ENCODE measurements at regions not wholly inside any gene's neighbourhood (a gene's known extent, or its start where the extent isn't known, plus 50 kb on each side); places are given as distances from the start of the nearest gene placed in this dataset.

DNA sequence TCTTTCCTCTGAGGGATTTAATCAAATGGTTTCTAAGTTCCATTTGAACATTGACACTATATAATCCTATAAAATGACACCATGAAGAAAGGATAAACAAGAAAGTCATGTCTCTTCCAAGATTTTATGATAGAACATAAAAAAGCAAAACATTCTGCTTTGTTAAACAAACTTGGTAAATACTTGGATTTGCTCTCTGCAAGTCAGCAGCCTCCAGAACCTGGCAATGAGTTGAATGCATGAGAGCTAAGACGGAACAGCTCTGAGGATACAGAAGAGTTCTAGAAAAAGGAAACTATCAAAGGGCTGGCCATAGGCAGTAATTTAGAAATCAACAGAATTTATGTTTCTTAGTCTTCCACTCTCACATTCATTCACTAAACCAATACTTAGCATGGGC is 656.0 kb upstream of the ID4 start:
- 55% methylated on average over 1 of the region's 1 CpG for WGBS (ENCODE audit: low lambda C conversion rate)
- no peak overlapping the region for H3K4me2 ChIP-seq
- no peaks in the 10 kb centered on the region for H3K4me1 ChIP-seq (ENCODE audit: control insufficient read depth in 1 of 2, insufficient read depth in 2 of 2, low read depth in 1 of 2, low read length in 1 of 2)
- no peak overlapping the region for H3K27ac ChIP-seq (ENCODE audit: low read depth in 2 of 2, low read length in 1 of 2)
- no peaks in the 10 kb centered on the region for H3F3A ChIP-seq (replicated peaks; ENCODE audit: insufficient read depth)
- TF ChIP-seq FOXM1 (IDR thresholded peaks at IDR 0.05; ENCODE audit: low read depth) (no peak), GABPA (IDR thresholded peaks at IDR 0.05; ENCODE audit: low read depth) (no peak), RAD21 (IDR thresholded peaks at IDR 0.05; ENCODE audit: low read length) (no peak), SIN3A (IDR thresholded peaks at IDR 0.05; ENCODE audit: borderline replicate concordance, low read depth, low read length) (no peak), TCF12 (IDR thresholded peaks at IDR 0.05) (no peak), NRF1 (IDR thresholded peaks at IDR 0.05; ENCODE audit: low read depth, low read length) (no peak), TEAD4 (IDR thresholded peaks at IDR 0.05; ENCODE audit: borderline replicate concordance, insufficient read depth) (no peak), RCOR1 (IDR thresholded peaks at IDR 0.05; ENCODE audit: low read length) (no peak), FOSL2 (IDR thresholded peaks at IDR 0.05; ENCODE audit: borderline replicate concordance, low read depth) (no peak), MEF2A (IDR thresholded peaks at IDR 0.05; ENCODE audit: borderline replicate concordance, low read depth) (no peak), CHD2 (IDR thresholded peaks at IDR 0.05; ENCODE audit: low read length, partially characterized antibody) (no peak), EZH2phosphoT487 (IDR thresholded peaks at IDR 0.05; ENCODE audit: borderline replicate concordance, low read depth) (no peak), YY1 (IDR thresholded peaks at IDR 0.05; ENCODE audit: low read depth) (no peak)
- TF ChIP-seq, protein P1, sequence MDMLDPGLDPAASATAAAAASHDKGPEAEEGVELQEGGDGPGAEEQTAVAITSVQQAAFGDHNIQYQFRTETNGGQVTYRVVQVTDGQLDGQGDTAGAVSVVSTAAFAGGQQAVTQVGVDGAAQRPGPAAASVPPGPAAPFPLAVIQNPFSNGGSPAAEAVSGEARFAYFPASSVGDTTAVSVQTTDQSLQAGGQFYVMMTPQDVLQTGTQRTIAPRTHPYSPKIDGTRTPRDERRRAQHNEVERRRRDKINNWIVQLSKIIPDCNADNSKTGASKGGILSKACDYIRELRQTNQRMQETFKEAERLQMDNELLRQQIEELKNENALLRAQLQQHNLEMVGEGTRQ (IDR thresholded peaks at IDR 0.05; ENCODE audit: borderline replicate concordance, low read depth, low read length): no peak
- TF ChIP-seq, protein P2, sequence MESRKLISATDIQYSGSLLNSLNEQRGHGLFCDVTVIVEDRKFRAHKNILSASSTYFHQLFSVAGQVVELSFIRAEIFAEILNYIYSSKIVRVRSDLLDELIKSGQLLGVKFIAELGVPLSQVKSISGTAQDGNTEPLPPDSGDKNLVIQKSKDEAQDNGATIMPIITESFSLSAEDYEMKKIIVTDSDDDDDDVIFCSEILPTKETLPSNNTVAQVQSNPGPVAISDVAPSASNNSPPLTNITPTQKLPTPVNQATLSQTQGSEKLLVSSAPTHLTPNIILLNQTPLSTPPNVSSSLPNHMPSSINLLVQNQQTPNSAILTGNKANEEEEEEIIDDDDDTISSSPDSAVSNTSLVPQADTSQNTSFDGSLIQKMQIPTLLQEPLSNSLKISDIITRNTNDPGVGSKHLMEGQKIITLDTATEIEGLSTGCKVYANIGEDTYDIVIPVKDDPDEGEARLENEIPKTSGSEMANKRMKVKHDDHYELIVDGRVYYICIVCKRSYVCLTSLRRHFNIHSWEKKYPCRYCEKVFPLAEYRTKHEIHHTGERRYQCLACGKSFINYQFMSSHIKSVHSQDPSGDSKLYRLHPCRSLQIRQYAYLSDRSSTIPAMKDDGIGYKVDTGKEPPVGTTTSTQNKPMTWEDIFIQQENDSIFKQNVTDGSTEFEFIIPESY (IDR thresholded peaks at IDR 0.05; ENCODE audit: borderline replicate concordance, low read depth): no peak
- TF ChIP-seq, protein P3, sequence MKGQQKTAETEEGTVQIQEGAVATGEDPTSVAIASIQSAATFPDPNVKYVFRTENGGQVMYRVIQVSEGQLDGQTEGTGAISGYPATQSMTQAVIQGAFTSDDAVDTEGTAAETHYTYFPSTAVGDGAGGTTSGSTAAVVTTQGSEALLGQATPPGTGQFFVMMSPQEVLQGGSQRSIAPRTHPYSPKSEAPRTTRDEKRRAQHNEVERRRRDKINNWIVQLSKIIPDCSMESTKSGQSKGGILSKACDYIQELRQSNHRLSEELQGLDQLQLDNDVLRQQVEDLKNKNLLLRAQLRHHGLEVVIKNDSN (IDR thresholded peaks at IDR 0.05; ENCODE audit: borderline replicate concordance, low read depth): no peak
- TF ChIP-seq, protein P4, sequence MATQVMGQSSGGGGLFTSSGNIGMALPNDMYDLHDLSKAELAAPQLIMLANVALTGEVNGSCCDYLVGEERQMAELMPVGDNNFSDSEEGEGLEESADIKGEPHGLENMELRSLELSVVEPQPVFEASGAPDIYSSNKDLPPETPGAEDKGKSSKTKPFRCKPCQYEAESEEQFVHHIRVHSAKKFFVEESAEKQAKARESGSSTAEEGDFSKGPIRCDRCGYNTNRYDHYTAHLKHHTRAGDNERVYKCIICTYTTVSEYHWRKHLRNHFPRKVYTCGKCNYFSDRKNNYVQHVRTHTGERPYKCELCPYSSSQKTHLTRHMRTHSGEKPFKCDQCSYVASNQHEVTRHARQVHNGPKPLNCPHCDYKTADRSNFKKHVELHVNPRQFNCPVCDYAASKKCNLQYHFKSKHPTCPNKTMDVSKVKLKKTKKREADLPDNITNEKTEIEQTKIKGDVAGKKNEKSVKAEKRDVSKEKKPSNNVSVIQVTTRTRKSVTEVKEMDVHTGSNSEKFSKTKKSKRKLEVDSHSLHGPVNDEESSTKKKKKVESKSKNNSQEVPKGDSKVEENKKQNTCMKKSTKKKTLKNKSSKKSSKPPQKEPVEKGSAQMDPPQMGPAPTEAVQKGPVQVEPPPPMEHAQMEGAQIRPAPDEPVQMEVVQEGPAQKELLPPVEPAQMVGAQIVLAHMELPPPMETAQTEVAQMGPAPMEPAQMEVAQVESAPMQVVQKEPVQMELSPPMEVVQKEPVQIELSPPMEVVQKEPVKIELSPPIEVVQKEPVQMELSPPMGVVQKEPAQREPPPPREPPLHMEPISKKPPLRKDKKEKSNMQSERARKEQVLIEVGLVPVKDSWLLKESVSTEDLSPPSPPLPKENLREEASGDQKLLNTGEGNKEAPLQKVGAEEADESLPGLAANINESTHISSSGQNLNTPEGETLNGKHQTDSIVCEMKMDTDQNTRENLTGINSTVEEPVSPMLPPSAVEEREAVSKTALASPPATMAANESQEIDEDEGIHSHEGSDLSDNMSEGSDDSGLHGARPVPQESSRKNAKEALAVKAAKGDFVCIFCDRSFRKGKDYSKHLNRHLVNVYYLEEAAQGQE (IDR thresholded peaks at IDR 0.05; ENCODE audit: low read depth, low read length): no peak
- TF ChIP-seq, protein P5, sequence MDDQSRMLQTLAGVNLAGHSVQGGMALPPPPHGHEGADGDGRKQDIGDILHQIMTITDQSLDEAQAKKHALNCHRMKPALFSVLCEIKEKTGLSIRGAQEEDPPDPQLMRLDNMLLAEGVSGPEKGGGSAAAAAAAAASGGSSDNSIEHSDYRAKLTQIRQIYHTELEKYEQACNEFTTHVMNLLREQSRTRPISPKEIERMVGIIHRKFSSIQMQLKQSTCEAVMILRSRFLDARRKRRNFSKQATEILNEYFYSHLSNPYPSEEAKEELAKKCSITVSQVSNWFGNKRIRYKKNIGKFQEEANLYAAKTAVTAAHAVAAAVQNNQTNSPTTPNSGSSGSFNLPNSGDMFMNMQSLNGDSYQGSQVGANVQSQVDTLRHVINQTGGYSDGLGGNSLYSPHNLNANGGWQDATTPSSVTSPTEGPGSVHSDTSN (IDR thresholded peaks at IDR 0.05): no peak
- TF ChIP-seq, protein P6, sequence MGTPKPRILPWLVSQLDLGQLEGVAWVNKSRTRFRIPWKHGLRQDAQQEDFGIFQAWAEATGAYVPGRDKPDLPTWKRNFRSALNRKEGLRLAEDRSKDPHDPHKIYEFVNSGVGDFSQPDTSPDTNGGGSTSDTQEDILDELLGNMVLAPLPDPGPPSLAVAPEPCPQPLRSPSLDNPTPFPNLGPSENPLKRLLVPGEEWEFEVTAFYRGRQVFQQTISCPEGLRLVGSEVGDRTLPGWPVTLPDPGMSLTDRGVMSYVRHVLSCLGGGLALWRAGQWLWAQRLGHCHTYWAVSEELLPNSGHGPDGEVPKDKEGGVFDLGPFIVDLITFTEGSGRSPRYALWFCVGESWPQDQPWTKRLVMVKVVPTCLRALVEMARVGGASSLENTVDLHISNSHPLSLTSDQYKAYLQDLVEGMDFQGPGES (IDR thresholded peaks at IDR 0.05; ENCODE audit: low read depth, low read length): no peak
- H3K4me3 ChIP-seq (ENCODE audit: low read depth in 2 of 2, low read length in 1 of 2): no peak overlapping the region
- no peak overlapping the region for H2AFZ ChIP-seq (ENCODE audit: low read depth)
- no peaks in the 10 kb centered on the region for H3K79me2 ChIP-seq (ENCODE audit: insufficient read depth)
- H3K9ac ChIP-seq: no peak overlapping the region
- ChIA-PET POLR2A (no interaction called here), CTCF (no interaction called here)
- no peaks in the 10 kb centered on the region for H4K20me1 ChIP-seq (ENCODE audit: insufficient read depth)
- no peaks in the 10 kb centered on the region for H3K27me3 ChIP-seq (ENCODE audit: insufficient read depth)
- H3K9me2 ChIP-seq: no peaks in the 10 kb centered on the region
- no peaks in the 10 kb centered on the region for H3K9me3 ChIP-seq
- no peaks in the 10 kb centered on the region for H3K36me3 ChIP-seq (replicated peaks in 1 of 2; ENCODE audit: control insufficient read depth in 1 of 2, insufficient read depth in 2 of 2, low read length in 1 of 2)
- DNase-seq: no peak
